Endothelial cell of umbilical vein (primary cell): ENCODE measurements at regions not wholly inside any gene's neighbourhood (a gene's known extent, or its start where the extent isn't known, plus 50 kb on each side); places are given as distances from the start of the nearest gene placed in this dataset.

Experiments
- BruUV-seq: library from RNA; stranded (reverse); fragments of 400-500 nt; replicated peaks from 2 replicates; lab custom pipeline; 2021; lab: Mats Ljungman, UMichigan
- CTCF ChIA-PET: fragments of 300-600, 350-600 bp; sonication (Branson Sonifier 250); formaldehyde crosslinking; loops from one replicate; lab custom pipeline; 2021; ENCODE audit warnings: antibody characterized with exemption, inconsistent platforms; lab: Charles Lee
- POLR2A ChIA-PET: fragments of 300-600, 350-600 bp; sonication (Branson Sonifier 250); formaldehyde crosslinking; loops from one replicate; lab custom pipeline; 2021; ENCODE audit warnings: antibody characterized with exemption, inconsistent platforms; lab: Charles Lee
- DNase-seq: peaks from one replicate; pipeline ENCODE4 v3.0.0-alpha.2; 2011; ENCODE audit warnings: low read depth, low spot score
- FAIRE-seq: peaks from 2 replicates; lab custom pipeline; 2011; peaks lifted over from hg19 to GRCh38; lab: Jason Lieb, UNC
- H2AFZ ChIP-seq: 2 replicates; pipeline ENCODE4 v1.6.0; 2012; ENCODE audit warnings: low read depth, low read length, control low read depth, inconsistent platforms
- H3K27ac ChIP-seq: 2 replicates; pipeline ENCODE4 v1.5.1; 2011; ENCODE audit warnings: low read depth, mild to moderate bottlenecking, control low read depth, low read length, moderate library complexity; ENCODE audit not compliant: insufficient read depth
- H3K27me3 ChIP-seq, 2 experiments: 2 replicates each; pipeline versions ENCODE4 v1.6.0 to v1.6.1; 2011; ENCODE audit warnings: low read length in 2 of 2, mixed read lengths in 1 of 2; ENCODE audit not compliant: control insufficient read depth in 2 of 2, insufficient read depth in 2 of 2
- H3K36me3 ChIP-seq, 2 experiments: 2 replicates in 1 of 2; 3 replicates in 1 of 2; pipeline ENCODE4 v1.5.1; 2011; ENCODE audit warnings: low read length in 2 of 2, mild to moderate bottlenecking in 1 of 2, moderate library complexity in 1 of 2; ENCODE audit not compliant: control insufficient read depth in 2 of 2, insufficient read depth in 2 of 2; ENCODE audit errors: extremely low read depth in 1 of 2
- H3K4me1 ChIP-seq: 3 replicates; pipeline ENCODE4 v1.5.1; 2011; ENCODE audit warnings: mild to moderate bottlenecking, low read length; ENCODE audit not compliant: control insufficient read depth, insufficient read depth; ENCODE audit errors: extremely low read depth
- H3K4me2 ChIP-seq: 2 replicates; pipeline ENCODE4 v1.6.1; 2011; ENCODE audit warnings: low read length, control low read depth, mixed read lengths; ENCODE audit not compliant: insufficient read depth
- H3K4me3 ChIP-seq, 3 experiments: fragments of 200-600 bp in 1 of 3; sonication (generic), shearing (Covaris generic) in 1 of 3; replicated peaks in 1 of 3; 2 replicates each; pipeline ENCODE4 v1.5.1; 2011 to 2016; ENCODE audit warnings: control low read depth in 3 of 3, low read length in 3 of 3, mild to moderate bottlenecking in 2 of 3, inconsistent platforms in 1 of 3, low read depth in 1 of 3, moderate library complexity in 1 of 3; ENCODE audit not compliant: insufficient read depth in 1 of 3
- H3K79me2 ChIP-seq: 2 replicates; pipeline ENCODE4 v1.6.0; 2012; ENCODE audit warnings: low read length, inconsistent platforms; ENCODE audit not compliant: control insufficient read depth, insufficient read depth
- H3K9ac ChIP-seq: replicated peaks from 2 replicates; pipeline ENCODE3; 2011; ENCODE audit warnings: low read length, control low read depth; ENCODE audit not compliant: insufficient read depth; ENCODE audit errors: extremely low read depth
- H3K9me1 ChIP-seq: replicated peaks from 3 replicates; pipeline ENCODE4 v1.6.0; 2011; ENCODE audit warnings: mild to moderate bottlenecking, low read length; ENCODE audit not compliant: control insufficient read depth, insufficient read depth; ENCODE audit errors: extremely low read depth
- H3K9me3 ChIP-seq: replicated peaks from 2 replicates; pipeline ENCODE4 v1.5.1; 2012; ENCODE audit warnings: low read length, inconsistent platforms; ENCODE audit not compliant: control insufficient read depth, insufficient read depth
- H4K20me1 ChIP-seq: replicated peaks from 2 replicates; pipeline ENCODE3; 2011; ENCODE audit warnings: mild to moderate bottlenecking, low read length; ENCODE audit not compliant: control insufficient read depth, insufficient read depth; ENCODE audit errors: extremely low read depth
- EZH2 ChIP-seq: IDR thresholded peaks from 2 replicates; pipeline ENCODE4 v1.6.1; 2012; ENCODE audit warnings: borderline replicate concordance, low read depth, mild to moderate bottlenecking, moderate library complexity, low read length, inconsistent platforms; ENCODE audit not compliant: severe bottlenecking
- FOS ChIP-seq: IDR thresholded peaks from 2 replicates; pipeline ENCODE4 v1.6.1; 2011; ENCODE audit warnings: mild to moderate bottlenecking, low read length, moderate library complexity, borderline replicate concordance; ENCODE audit not compliant: insufficient read depth
- GATA2 ChIP-seq: IDR thresholded peaks from 2 replicates; pipeline ENCODE4 v1.7.0; 2011; ENCODE audit warnings: low read depth, mild to moderate bottlenecking, moderate library complexity, mixed read lengths, low read length; ENCODE audit not compliant: insufficient read length, insufficient read depth
- JUN ChIP-seq: IDR thresholded peaks from 2 replicates; pipeline ENCODE4 v1.6.1; 2011; ENCODE audit warnings: borderline replicate concordance, low read depth; ENCODE audit not compliant: insufficient read length, insufficient read depth
- MAX ChIP-seq: IDR thresholded peaks from 2 replicates; pipeline ENCODE4 v1.6.1; 2011; ENCODE audit not compliant: insufficient read depth, insufficient read length
- MYC ChIP-seq: IDR thresholded peaks from one replicate; pipeline ENCODE4 v1.6.1; 2011; ENCODE audit warnings: mild to moderate bottlenecking, low read depth, low read length
- POLR2A ChIP-seq: IDR thresholded peaks from 2 replicates; pipeline ENCODE4 v1.6.1; 2012; ENCODE audit warnings: low read depth, mild to moderate bottlenecking, control low read depth, low read length
- POLR2AphosphoS5 ChIP-seq: IDR thresholded peaks from 2 replicates; pipeline ENCODE4 v1.6.1; 2012; ENCODE audit warnings: low read depth, mild to moderate bottlenecking, control low read depth, low read length, moderate library complexity; ENCODE audit not compliant: insufficient read depth
- dilution Hi-C: fragments of 300-500 bp; cut with MboI; formaldehyde crosslinking; loops from one replicate; pipeline ENCODE4 v1.15.0; 2019; ENCODE audit warnings: low sequenced_read_pairs; ENCODE audit not compliant: extremely low pct_ligation_motif_present
- intact Hi-C: fragments of 100-400 bp; cut with micrococcal nuclease; formaldehyde crosslinking; loops from one replicate; pipeline ENCODE4 v1.10.0; 2022
- TF ChIP-seq, protein P1 (sequence below), 2 donors: IDR thresholded peaks; 1 replicate in 1 of 2; 2 replicates in 1 of 2; pipeline ENCODE4 v1.5.1; 2011; ENCODE audit warnings: low read length in 2 of 2, mild to moderate bottlenecking in 2 of 2, moderate library complexity in 2 of 2, control low read depth in 1 of 2, inconsistent platforms in 1 of 2, low read depth in 1 of 2; ENCODE audit not compliant: insufficient read depth in 1 of 2; ENCODE audit errors: extremely low read depth in 1 of 2

DNA sequence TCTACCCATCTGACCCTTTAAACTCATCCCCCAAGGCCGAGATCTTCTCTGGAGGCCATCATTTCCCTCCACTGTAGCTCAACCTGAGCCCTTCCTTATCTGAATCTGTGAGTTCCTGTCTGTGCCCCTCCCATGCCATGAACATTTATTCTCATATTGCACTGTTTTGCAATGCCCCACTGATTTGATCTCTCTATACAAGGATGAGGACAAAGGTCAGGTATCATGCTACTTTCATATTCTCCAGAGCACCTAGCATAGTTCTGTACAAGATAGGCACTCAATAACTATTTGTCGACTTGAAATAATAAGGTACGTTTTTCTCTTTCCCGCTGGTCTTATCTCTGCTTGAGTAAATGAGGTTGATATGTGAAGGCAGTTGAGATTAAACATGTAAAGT is 135.5 kb downstream of the KLF5 start:
- BruUV-seq = no TSS peak
- TF ChIP-seq, protein P1, sequence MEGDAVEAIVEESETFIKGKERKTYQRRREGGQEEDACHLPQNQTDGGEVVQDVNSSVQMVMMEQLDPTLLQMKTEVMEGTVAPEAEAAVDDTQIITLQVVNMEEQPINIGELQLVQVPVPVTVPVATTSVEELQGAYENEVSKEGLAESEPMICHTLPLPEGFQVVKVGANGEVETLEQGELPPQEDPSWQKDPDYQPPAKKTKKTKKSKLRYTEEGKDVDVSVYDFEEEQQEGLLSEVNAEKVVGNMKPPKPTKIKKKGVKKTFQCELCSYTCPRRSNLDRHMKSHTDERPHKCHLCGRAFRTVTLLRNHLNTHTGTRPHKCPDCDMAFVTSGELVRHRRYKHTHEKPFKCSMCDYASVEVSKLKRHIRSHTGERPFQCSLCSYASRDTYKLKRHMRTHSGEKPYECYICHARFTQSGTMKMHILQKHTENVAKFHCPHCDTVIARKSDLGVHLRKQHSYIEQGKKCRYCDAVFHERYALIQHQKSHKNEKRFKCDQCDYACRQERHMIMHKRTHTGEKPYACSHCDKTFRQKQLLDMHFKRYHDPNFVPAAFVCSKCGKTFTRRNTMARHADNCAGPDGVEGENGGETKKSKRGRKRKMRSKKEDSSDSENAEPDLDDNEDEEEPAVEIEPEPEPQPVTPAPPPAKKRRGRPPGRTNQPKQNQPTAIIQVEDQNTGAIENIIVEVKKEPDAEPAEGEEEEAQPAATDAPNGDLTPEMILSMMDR (IDR thresholded peaks at IDR 0.05; ENCODE audit: extremely low read depth in 1 of 2, insufficient read depth in 1 of 2, low read depth in 1 of 2, low read length in 2 of 2) = no peak
- TF ChIP-seq MAX = no peak
- TF ChIP-seq POLR2A = no peak
- TF ChIP-seq JUN = no peak
- no peak for TF ChIP-seq GATA2
- no peak for TF ChIP-seq EZH2
- no peak for TF ChIP-seq FOS
- TF ChIP-seq MYC = no peak
- no peak for TF ChIP-seq POLR2AphosphoS5
- intact Hi-C loops = no loop called here
- Histone ChIP-seq H4K20me1 (no peaks in the 10 kb centered on the region), H3K27ac (no peak overlapping the region), H3K79me2 (no peaks in the 10 kb centered on the region), H3K9ac (no peak overlapping the region), H3K4me2 (no peak overlapping the region), H3K27me3 (no peaks in the 10 kb centered on the region), H3K4me3 (no peak overlapping the region), H3K36me3 (no peaks in the 10 kb centered on the region), H2AFZ (no peak overlapping the region), H3K4me1 (no peaks in the 10 kb centered on the region), H3K9me1 (no peaks in the 10 kb centered on the region), H3K9me3 (no peaks in the 10 kb centered on the region)
- ChIA-PET POLR2A (no interaction called here), CTCF (interaction anchor here (1.9 kb wide), 1 partner anchor 9 kb away, joined by 5 read pairs; no protein-coding TSS in a partner anchor)
- no peak for DNase-seq
- no peak for FAIRE-seq
- dilution Hi-C loops = no loop called here
